Peyer's patch (tissue), 4 donors: ENCODE measurements at regions not wholly inside any gene's neighbourhood (a gene's known extent, or its start where the extent isn't known, plus 50 kb on each side); places are given as distances from the start of the nearest gene placed in this dataset.
"Not testable (repeated sequence)": the region's sequence is repeated elsewhere in the genome, so short reads cannot be mapped to it uniquely, and the experiment has no call there.

Experiments used
- DNase-seq, 3 donors: peaks; one replicate each; pipeline ENCODE4 v3.0.0-alpha.2; 2017 to 2019
- H3K27ac ChIP-seq, 4 donors: fragments of 200-600 bp; sonication (generic); one replicate each; pipeline ENCODE4 v1.5.1; 2016 to 2019
- H3K27me3 ChIP-seq, 2 donors: fragments of 200-600 bp; sonication (generic); one replicate each; pipeline ENCODE4 v1.5.1; 2019
- H3K36me3 ChIP-seq, 3 donors: fragments of 200-600 bp; sonication (generic); one replicate each; pipeline ENCODE4 v1.5.1; 2016 to 2019
- H3K4me1 ChIP-seq, 4 donors: fragments of 200-600 bp; sonication (generic); one replicate each; pipeline ENCODE4 v1.5.1; 2016 to 2019
- H3K4me3 ChIP-seq, 4 donors: fragments of 200-600 bp; sonication (generic); 1 replicate in 3 of 4; 2 replicates in 1 of 4; pipeline ENCODE4 v1.5.1; 2016 to 2019; ENCODE audit warnings: mild to moderate bottlenecking in 1 of 4
- H3K9me3 ChIP-seq, 4 donors: fragments of 200-600 bp; sonication (generic); one replicate each; pipeline ENCODE4 v1.5.1; 2016 to 2019; ENCODE audit warnings: mild to moderate bottlenecking in 1 of 4
- CTCF ChIP-seq, 6 experiments: fragments of 450-650 bp in 4 of 6; fragments of 200-600 bp in 2 of 6; sonication (generic) in 1 of 6; IDR thresholded peaks; one replicate each; pipeline ENCODE4 v1.5.1; 2017 to 2019; ENCODE audit warnings: antibody characterized with exemption in 6 of 6, mild to moderate bottlenecking in 3 of 6, moderate library complexity in 1 of 6
- POLR2A ChIP-seq, 2 donors: fragments of 450-650 bp; IDR thresholded peaks; one replicate each; pipeline ENCODE4 v1.5.1; 2017; ENCODE audit warnings: antibody characterized with exemption in 2 of 2, mild to moderate bottlenecking in 2 of 2, moderate library complexity in 2 of 2
- small RNA-seq, 2 donors: library from RNA; depleted of rRNA; stranded (forward); fragments of <200 nt; gene quantifications; one replicate each; pipeline ENCODE3, GENCODE V24; 2016

- Histone ChIP-seq H3K27me3 (no peaks in the 10 kb centered on the region), H3K4me3 (no peak overlapping the region)
Measured at GRCh38 chrX:77347572-77347971, 99.6 kb upstream of the FGF16 start.

GRCh38 chrX:77389891-77390290 is 57.3 kb upstream of the FGF16 start:
- Histone ChIP-seq H3K36me3 (no peaks in the 10 kb centered on the region), H3K4me1 (no peaks in the 10 kb centered on the region), H3K27ac (no peak overlapping the region), H3K27me3 (no peaks in the 10 kb centered on the region), H3K9me3 (no peaks in the 10 kb centered on the region), H3K4me3 (no peak overlapping the region)
- no peak for DNase-seq
- no peak for TF ChIP-seq POLR2A (IDR thresholded peaks at IDR 0.05)
- TF ChIP-seq CTCF (IDR thresholded peaks at IDR 0.05) = no peak

More at GRCh38 chrX:77347572-77347971, 99.6 kb upstream of the FGF16 start:
- no peak for DNase-seq
- TF ChIP-seq POLR2A (IDR thresholded peaks at IDR 0.05) = no peak
- TF ChIP-seq CTCF (IDR thresholded peaks at IDR 0.05) = no peak
- Histone ChIP-seq H3K27ac (no peak overlapping the region), H3K36me3 (no peaks in the 10 kb centered on the region), H3K4me1 (no peaks in the 10 kb centered on the region), H3K9me3 (no peaks in the 10 kb centered on the region)

GRCh38 chrX:77390365-77390764 is 56.8 kb upstream of the FGF16 start:
- DNase-seq, H3K9me3 ChIP-seq, H3K4me3 ChIP-seq, H3K27me3 ChIP-seq, H3K27ac ChIP-seq, H3K4me1 ChIP-seq, H3K36me3 ChIP-seq: not testable (repeated sequence)

GRCh38 chrX:77396781-77397180 is 50.4 kb upstream of the FGF16 start:
- H3K4me3 ChIP-seq = no peak overlapping the region
- no peaks in the 10 kb centered on the region for H3K27me3 ChIP-seq
- no peak for TF ChIP-seq POLR2A (IDR thresholded peaks at IDR 0.05)
- TF ChIP-seq CTCF (IDR thresholded peaks at IDR 0.05) = no peak
- H3K36me3 ChIP-seq = no peaks in the 10 kb centered on the region
- H3K4me1 ChIP-seq = no peaks in the 10 kb centered on the region
- no peak overlapping the region for H3K27ac ChIP-seq
- no peak for DNase-seq
- H3K9me3 ChIP-seq = no peaks in the 10 kb centered on the region

Small RNA genes in the stretch of these regions (small RNA-seq; reads per million reads assigned to genes)
- gene MIR325 = 0 reads per million in 2 donors
- 0 reads per million in 2 donors for gene RNA5SP509
